IMR-90 (cell line): ENCODE measurements at regions not wholly inside any gene's neighbourhood (a gene's known extent, or its start where the extent isn't known, plus 50 kb on each side); places are given as distances from the start of the nearest gene placed in this dataset.

Source experiments
- ATAC-seq: fragments of 200-7000 bp; cut with Tn5 transposase; 2 replicates; pipeline ENCODE4 v1.9.1; 2020; ENCODE audit warnings: low read depth, mild to moderate bottlenecking, moderate library complexity
- BruUV-seq: library from RNA; stranded (reverse); fragments of 400-500 nt; replicated peaks from 2 replicates; lab custom pipeline; 2021; lab: Mats Ljungman, UMichigan
- CTCF ChIA-PET: fragments of 300-600 bp; formaldehyde crosslinking; extraction: SDS; loops from one replicate; lab custom pipeline; 2021; ENCODE audit warnings: antibody characterized with exemption; lab: Yijun Ruan, JAX
- POLR2A ChIA-PET: fragments of 300-600 bp; sonication (Branson Sonifier 250); formaldehyde crosslinking; loops from one replicate; lab custom pipeline; 2022; ENCODE audit warnings: antibody characterized with exemption; ENCODE audit not compliant: unreplicated experiment; lab: Charles Lee
- DNase-seq: peaks from one replicate; pipeline ENCODE4 v3.0.0; 2013
- H2AFZ ChIP-seq: replicated peaks from 2 replicates; pipeline ENCODE3; 2013; ENCODE audit warnings: low read length, mild to moderate bottlenecking; ENCODE audit not compliant: poor library complexity
- H2AK5ac ChIP-seq: 2 replicates; pipeline ENCODE4 v1.6.1; 2013; ENCODE audit warnings: low read depth, low read length, inconsistent platforms
- H2AK9ac ChIP-seq: replicated peaks from 2 replicates; pipeline ENCODE3; 2013; ENCODE audit warnings: mild to moderate bottlenecking, low read depth, low read length, moderate library complexity; ENCODE audit not compliant: poor library complexity
- H2BK120ac ChIP-seq: 2 replicates; pipeline ENCODE4 v1.6.1; 2013; ENCODE audit warnings: low read depth, low read length, inconsistent platforms
- H2BK15ac ChIP-seq: 3 replicates; pipeline ENCODE4 v1.6.1; 2013; ENCODE audit warnings: low read depth, low read length, inconsistent platforms
- H2BK20ac ChIP-seq: 2 replicates; pipeline ENCODE4 v1.6.1; 2013; ENCODE audit warnings: low read depth, mild to moderate bottlenecking, inconsistent platforms, low read length, moderate library complexity
- H2BK5ac ChIP-seq: 2 replicates; pipeline ENCODE4 v1.6.1; 2013; ENCODE audit warnings: mild to moderate bottlenecking, low read depth, low read length, inconsistent platforms; ENCODE audit not compliant: poor library complexity, severe bottlenecking
- H3K14ac ChIP-seq: replicated peaks from 2 replicates; pipeline ENCODE4 v1.6.1; 2013; ENCODE audit warnings: low read depth, low read length, inconsistent platforms
- H3K18ac ChIP-seq: 2 replicates; pipeline ENCODE4 v1.6.1; 2013; ENCODE audit warnings: low read depth, low read length, control low read depth
- H3K23ac ChIP-seq: 2 replicates; pipeline ENCODE4 v1.6.1; 2013; ENCODE audit warnings: low read depth, low read length, inconsistent platforms
- H3K27ac ChIP-seq: 2 replicates; pipeline ENCODE4 v1.5.1; 2013; ENCODE audit warnings: mild to moderate bottlenecking, control low read depth, low read length; ENCODE audit not compliant: insufficient read depth
- H3K27me3 ChIP-seq: 2 replicates; pipeline ENCODE4 v1.6.1; 2013; ENCODE audit warnings: low read length; ENCODE audit not compliant: control insufficient read depth, insufficient read depth
- H3K36me3 ChIP-seq: 2 replicates; pipeline ENCODE4 v1.6.1; 2013; ENCODE audit warnings: low read length, mixed read lengths; ENCODE audit not compliant: control insufficient read depth, insufficient read depth
- H3K4ac ChIP-seq: 2 replicates; pipeline ENCODE4 v1.6.1; 2013; ENCODE audit warnings: low read depth, low read length, inconsistent platforms
- H3K4me1 ChIP-seq: 2 replicates; pipeline ENCODE4 v1.6.1; 2013; ENCODE audit warnings: low read length, mixed read lengths; ENCODE audit not compliant: control insufficient read depth, insufficient read depth
- H3K4me2 ChIP-seq: 2 replicates; pipeline ENCODE4 v1.6.1; 2013; ENCODE audit warnings: low read depth, mild to moderate bottlenecking, control low read depth, low read length, moderate library complexity
- H3K4me3 ChIP-seq: 2 replicates; pipeline ENCODE4 v1.5.1; 2013; ENCODE audit warnings: low read depth, mild to moderate bottlenecking, control low read depth, low read length, moderate library complexity; ENCODE audit not compliant: insufficient read depth
- H3K56ac ChIP-seq: 2 replicates; pipeline ENCODE4 v1.6.1; 2013; ENCODE audit warnings: low read length, inconsistent platforms; ENCODE audit not compliant: insufficient read depth; ENCODE audit errors: extremely low read depth
- H3K79me1 ChIP-seq, 2 experiments: 2 replicates each; pipeline ENCODE4 v1.6.1; 2013; ENCODE audit warnings: low read length in 2 of 2, inconsistent platforms in 1 of 2, low read depth in 1 of 2
- H3K9ac ChIP-seq: 2 replicates; pipeline ENCODE4 v1.6.1; 2013; ENCODE audit warnings: low read depth, low read length, control low read depth
- H3K9me1 ChIP-seq: 2 replicates; pipeline ENCODE4 v1.6.1; 2013; ENCODE audit warnings: low read length, inconsistent platforms; ENCODE audit not compliant: insufficient read depth
- H3K9me3 ChIP-seq: 2 replicates; pipeline ENCODE4 v1.6.1; 2013; ENCODE audit warnings: low read length; ENCODE audit not compliant: control insufficient read depth, insufficient read depth
- H4K20me1 ChIP-seq: 2 replicates; pipeline ENCODE4 v1.6.1; 2013; ENCODE audit warnings: low read length, inconsistent platforms; ENCODE audit not compliant: insufficient read depth
- H4K5ac ChIP-seq: 2 replicates; pipeline ENCODE4 v1.6.1; 2013; ENCODE audit warnings: mild to moderate bottlenecking, low read depth, low read length, control low read depth
- H4K8ac ChIP-seq, 2 experiments: 2 replicates each; pipeline ENCODE4 v1.6.1; 2013; ENCODE audit warnings: low read depth in 2 of 2, low read length in 2 of 2, control low read depth in 1 of 2, inconsistent platforms in 1 of 2
- H4K91ac ChIP-seq: 2 replicates; pipeline ENCODE4 v1.6.1; 2013; ENCODE audit warnings: low read depth, low read length, inconsistent platforms; ENCODE audit not compliant: insufficient read depth
- BHLHE40 ChIP-seq: fragments of 150-350 bp; IDR thresholded peaks from 2 replicates; pipeline ENCODE4 v1.6.1; 2016; ENCODE audit warnings: mild to moderate bottlenecking, low read depth, low read length
- CEBPB ChIP-seq: IDR thresholded peaks from 2 replicates; pipeline ENCODE4 v1.6.1; 2012; ENCODE audit warnings: low read depth, low read length, improper control_type of control experiment
- FOS ChIP-seq: fragments of 150-350 bp; IDR thresholded peaks from 2 replicates; pipeline ENCODE4 v1.6.1; 2016; ENCODE audit warnings: low read depth, low read length
- MAFK ChIP-seq: IDR thresholded peaks from 2 replicates; pipeline ENCODE4 v1.6.1; 2012; ENCODE audit warnings: low read depth, low read length, improper control_type of control experiment
- MAZ ChIP-seq: IDR thresholded peaks from 2 replicates; pipeline ENCODE4 v1.6.1; 2012; ENCODE audit warnings: low read depth, mild to moderate bottlenecking, low read length, improper control_type of control experiment, moderate library complexity, borderline replicate concordance
- POLR2A ChIP-seq: IDR thresholded peaks from 2 replicates; pipeline ENCODE4 v1.6.1; 2012; ENCODE audit warnings: mild to moderate bottlenecking, low read depth, low read length
- RAD21 ChIP-seq: IDR thresholded peaks from 2 replicates; pipeline ENCODE4 v1.6.1; 2012; ENCODE audit warnings: low read length, improper control_type of control experiment
- RCOR1 ChIP-seq: IDR thresholded peaks from 2 replicates; pipeline ENCODE4 v1.6.1; 2012; ENCODE audit warnings: mild to moderate bottlenecking, low read length, improper control_type of control experiment; ENCODE audit not compliant: insufficient replicate concordance
- RFX5 ChIP-seq: IDR thresholded peaks from 2 replicates; pipeline ENCODE4 v1.8.0; 2012; ENCODE audit warnings: low read depth, mild to moderate bottlenecking, low read length, moderate library complexity
- SMC3 ChIP-seq: fragments of 150-350 bp; IDR thresholded peaks from 2 replicates; pipeline ENCODE4 v1.6.1; 2016; ENCODE audit warnings: low read depth, mild to moderate bottlenecking, antibody characterized with exemption, low read length, moderate library complexity
- dilution Hi-C: fragments of 300-500 bp; cut with HindIII; formaldehyde crosslinking; loops from one replicate; pipeline ENCODE4 v1.14.3; 2018; ENCODE audit warnings: low sequenced_read_pairs; ENCODE audit not compliant: unreplicated experiment
- in situ Hi-C: fragments of 300-500 bp; cut with MboI; formaldehyde crosslinking; loops from 3 replicates; pipeline ENCODE4 v1.14.3; 2019; ENCODE audit warnings: low sequenced_read_pairs, inconsistent platforms, mixed read lengths
- intact Hi-C: fragments of 100-400 bp; cut with micrococcal nuclease; formaldehyde crosslinking; loops from 2 replicates; pipeline ENCODE4 v1.10.0; 2022
- TF ChIP-seq, protein P1 (sequence below): fragments of 150-350 bp; IDR thresholded peaks from 2 replicates; pipeline ENCODE4 v1.6.1; 2016; ENCODE audit warnings: low read depth, mild to moderate bottlenecking, low read length, moderate library complexity, borderline replicate concordance
- TF ChIP-seq, protein P2 (sequence below): conservative IDR thresholded peaks from 2 replicates; pipeline ENCODE4 v1.5.1; 2012; ENCODE audit warnings: mild to moderate bottlenecking, low read depth, low read length, improper control_type of control experiment
- TF ChIP-seq, protein P3 (sequence below): fragments of 150-350 bp; IDR thresholded peaks from 2 replicates; pipeline ENCODE4 v1.6.1; 2017; ENCODE audit warnings: mild to moderate bottlenecking, antibody characterized with exemption, low read length, low read depth

DNA sequence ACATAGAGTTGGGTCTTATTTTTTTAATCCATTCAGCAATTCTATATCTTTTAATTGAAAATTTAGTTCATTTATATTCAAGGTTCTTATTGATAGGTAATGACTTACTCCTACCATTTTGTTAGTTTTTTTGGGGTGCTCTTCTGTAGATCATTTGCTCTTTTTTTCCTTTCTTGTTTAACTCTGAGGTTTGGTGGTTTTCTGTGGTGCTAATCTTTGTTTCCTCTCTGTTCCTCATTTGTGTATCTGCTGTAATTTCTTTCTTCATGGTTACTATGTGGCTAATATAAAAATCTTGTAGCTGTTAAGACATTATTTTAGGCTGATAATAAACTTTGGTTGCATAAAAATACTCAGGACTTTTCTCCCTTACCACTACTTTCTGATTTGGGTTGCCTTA is 181.6 kb upstream of the DMRTA1 start:
- Histone ChIP-seq H2BK120ac (no peak overlapping the region), H3K9ac (no peak overlapping the region), H2AK9ac (no peak overlapping the region), H3K4me3 (no peak overlapping the region), H3K79me1 (no peaks in the 10 kb centered on the region), H2AK5ac (no peak overlapping the region), H2AFZ (no peak overlapping the region), H3K36me3 (no peaks in the 10 kb centered on the region), H4K20me1 (no peaks in the 10 kb centered on the region), H3K23ac (no peak overlapping the region), H3K9me3 (no peaks in the 10 kb centered on the region), H2BK5ac (no peak overlapping the region), H4K91ac (no peak overlapping the region), H4K5ac (no peak overlapping the region), H4K8ac (no peak overlapping the region), H3K56ac (no peak overlapping the region), H2BK20ac (no peak overlapping the region), H2BK15ac (no peak overlapping the region), H3K4ac (no peak overlapping the region), H3K27me3 (no peaks in the 10 kb centered on the region), H3K27ac (no peak overlapping the region), H3K9me1 (no peaks in the 10 kb centered on the region), H3K14ac (no peak overlapping the region), H3K4me2 (no peak overlapping the region), H3K4me1 (no peaks in the 10 kb centered on the region), H3K18ac (no peak overlapping the region)
- no peak for DNase-seq
- CTCF ChIA-PET: no interaction called here
- no TSS peak for BruUV-seq
- no peak for ATAC-seq
- POLR2A ChIA-PET: no interaction called here
- in situ Hi-C loops: loop anchor here (25.0 kb wide), 1 partner anchor 953 kb away; the partner anchor contains the start of gene IFNA5
- dilution Hi-C loops: no loop called here
- intact Hi-C loops: no loop called here
- TF ChIP-seq, protein P1, sequence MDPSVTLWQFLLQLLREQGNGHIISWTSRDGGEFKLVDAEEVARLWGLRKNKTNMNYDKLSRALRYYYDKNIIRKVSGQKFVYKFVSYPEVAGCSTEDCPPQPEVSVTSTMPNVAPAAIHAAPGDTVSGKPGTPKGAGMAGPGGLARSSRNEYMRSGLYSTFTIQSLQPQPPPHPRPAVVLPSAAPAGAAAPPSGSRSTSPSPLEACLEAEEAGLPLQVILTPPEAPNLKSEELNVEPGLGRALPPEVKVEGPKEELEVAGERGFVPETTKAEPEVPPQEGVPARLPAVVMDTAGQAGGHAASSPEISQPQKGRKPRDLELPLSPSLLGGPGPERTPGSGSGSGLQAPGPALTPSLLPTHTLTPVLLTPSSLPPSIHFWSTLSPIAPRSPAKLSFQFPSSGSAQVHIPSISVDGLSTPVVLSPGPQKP: no peak
- TF ChIP-seq, protein P2, sequence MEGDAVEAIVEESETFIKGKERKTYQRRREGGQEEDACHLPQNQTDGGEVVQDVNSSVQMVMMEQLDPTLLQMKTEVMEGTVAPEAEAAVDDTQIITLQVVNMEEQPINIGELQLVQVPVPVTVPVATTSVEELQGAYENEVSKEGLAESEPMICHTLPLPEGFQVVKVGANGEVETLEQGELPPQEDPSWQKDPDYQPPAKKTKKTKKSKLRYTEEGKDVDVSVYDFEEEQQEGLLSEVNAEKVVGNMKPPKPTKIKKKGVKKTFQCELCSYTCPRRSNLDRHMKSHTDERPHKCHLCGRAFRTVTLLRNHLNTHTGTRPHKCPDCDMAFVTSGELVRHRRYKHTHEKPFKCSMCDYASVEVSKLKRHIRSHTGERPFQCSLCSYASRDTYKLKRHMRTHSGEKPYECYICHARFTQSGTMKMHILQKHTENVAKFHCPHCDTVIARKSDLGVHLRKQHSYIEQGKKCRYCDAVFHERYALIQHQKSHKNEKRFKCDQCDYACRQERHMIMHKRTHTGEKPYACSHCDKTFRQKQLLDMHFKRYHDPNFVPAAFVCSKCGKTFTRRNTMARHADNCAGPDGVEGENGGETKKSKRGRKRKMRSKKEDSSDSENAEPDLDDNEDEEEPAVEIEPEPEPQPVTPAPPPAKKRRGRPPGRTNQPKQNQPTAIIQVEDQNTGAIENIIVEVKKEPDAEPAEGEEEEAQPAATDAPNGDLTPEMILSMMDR: no peak
- no peak for TF ChIP-seq CEBPB
- no peak for TF ChIP-seq MAFK
- TF ChIP-seq, protein P3, sequence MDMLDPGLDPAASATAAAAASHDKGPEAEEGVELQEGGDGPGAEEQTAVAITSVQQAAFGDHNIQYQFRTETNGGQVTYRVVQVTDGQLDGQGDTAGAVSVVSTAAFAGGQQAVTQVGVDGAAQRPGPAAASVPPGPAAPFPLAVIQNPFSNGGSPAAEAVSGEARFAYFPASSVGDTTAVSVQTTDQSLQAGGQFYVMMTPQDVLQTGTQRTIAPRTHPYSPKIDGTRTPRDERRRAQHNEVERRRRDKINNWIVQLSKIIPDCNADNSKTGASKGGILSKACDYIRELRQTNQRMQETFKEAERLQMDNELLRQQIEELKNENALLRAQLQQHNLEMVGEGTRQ: no peak
- TF ChIP-seq MAZ: no peak
- no peak for TF ChIP-seq BHLHE40
- TF ChIP-seq SMC3: no peak
- TF ChIP-seq RAD21: no peak
- no peak for TF ChIP-seq POLR2A
- TF ChIP-seq RCOR1: no peak
- TF ChIP-seq RFX5: no peak
- no peak for TF ChIP-seq FOS
